ENCODE measurements at regions not wholly inside any gene's neighbourhood (a gene's known extent, or its start where the extent isn't known, plus 50 kb on each side); places are given as distances from the start of the nearest gene placed in this dataset.

GRCh38 chr13:85537601-85538000, 261.6 kb downstream of the SLITRK6 start:
- no peak for TF ChIP-seq GATA2 (IDR thresholded peaks at IDR 0.05; ENCODE audit: low read depth, low read length)
- TF ChIP-seq GATA3 (IDR thresholded peaks at IDR 0.05; ENCODE audit: low read depth, low read length), result no peak
